ENCODE measurements at regions not wholly inside any gene's neighbourhood (a gene's known extent, or its start where the extent isn't known, plus 50 kb on each side); places are given as distances from the start of the nearest gene placed in this dataset.

DNA sequence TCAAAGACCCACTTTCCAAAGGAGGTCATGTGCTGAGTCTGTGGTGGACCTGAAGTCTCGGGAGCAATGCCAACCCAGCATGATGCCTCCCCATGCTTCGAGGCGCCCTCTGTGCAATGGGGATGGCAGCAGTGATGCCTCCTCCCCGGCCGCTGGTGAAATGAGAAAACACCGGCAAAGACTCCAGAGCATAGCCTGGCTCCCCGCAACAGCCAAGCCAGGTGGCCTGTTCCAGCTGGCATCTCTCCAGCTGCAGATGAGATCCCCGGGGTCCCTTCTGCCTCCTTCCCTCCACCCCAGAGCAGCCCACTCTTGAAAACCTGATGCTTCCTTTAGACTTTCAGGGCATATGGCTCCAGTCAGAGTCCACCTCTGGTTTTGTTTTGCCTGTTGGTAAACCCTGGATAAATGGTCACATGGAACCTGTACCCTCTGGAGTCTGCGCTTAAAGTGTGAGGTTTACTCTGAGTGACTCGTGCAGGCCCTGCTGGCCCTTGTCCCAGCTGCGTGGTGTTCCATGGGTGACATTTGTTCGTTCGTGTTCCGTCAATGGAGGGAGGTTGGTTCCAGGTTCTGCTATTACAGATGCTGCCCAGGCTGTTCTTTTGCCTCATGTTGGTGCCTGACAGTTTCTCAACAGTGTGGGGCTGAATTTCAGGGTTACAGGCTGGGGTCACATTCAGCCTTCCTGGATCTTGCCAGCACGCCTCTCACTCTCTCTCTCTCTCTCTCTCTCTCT is 181.8 kb upstream of the CIBAR2 start:
- WGBS, 2 experiments (ENCODE audit: insufficient coverage in 1 of 2, insufficient read length in 1 of 2) = 93% methylated on average over 9 to 15 of the region's 15 CpGs
- H3K4me1 Mint-ChIP-seq = peaks cover 2% of the 10 kb centered on the region
- TF ChIP-seq CTCF (conservative IDR thresholded peaks at IDR 0.05) = no peak

GRCh38 chr16:85294810-85295508 is 182.7 kb upstream of the CIBAR2 start:
- Mint-ChIP-seq H3K27ac (no peak overlapping the region), H3K27me3 (ENCODE audit: insufficient read depth) (no peaks in the 10 kb centered on the region)

More for the DNA sequence above, 181.8 kb upstream of the CIBAR2 start:
- DNase-seq = no peak
- no peaks in the 10 kb centered on the region for H3K36me3 Mint-ChIP-seq (ENCODE audit: low read depth)
- H3K9ac ChIP-seq (ENCODE audit: extremely low read depth, low read length, poor library complexity, severe bottlenecking) = no peak overlapping the region
- H3K27ac Mint-ChIP-seq = no peak overlapping the region
- H3K27me3 ChIP-seq (ENCODE audit: control insufficient read depth, insufficient read depth, low read length, poor library complexity, severe bottlenecking) = no peaks in the 10 kb centered on the region
- H3K27me3 Mint-ChIP-seq (ENCODE audit: insufficient read depth) = no peaks in the 10 kb centered on the region
- H3K4me3 ChIP-seq (ENCODE audit: low read length) = no peak overlapping the region
- H3K9me3 ChIP-seq (ENCODE audit: control insufficient read depth, low read length) = no peaks in the 10 kb centered on the region
- H3K9me3 Mint-ChIP-seq = no peaks in the 10 kb centered on the region
- no peak overlapping the region for H3K27ac ChIP-seq (ENCODE audit: low read depth, low read length)
- no peaks in the 10 kb centered on the region for H3K36me3 ChIP-seq (ENCODE audit: control insufficient read depth, insufficient read depth, low read length)
- no peaks in the 10 kb centered on the region for H3K4me1 ChIP-seq (ENCODE audit: control insufficient read depth, insufficient read depth, low read length)
- no peak overlapping the region for H3K4me3 Mint-ChIP-seq

More at GRCh38 chr16:85294810-85295508, 182.7 kb upstream of the CIBAR2 start:
- Mint-ChIP-seq H3K4me1 (peaks cover 2% of the 10 kb centered on the region), H3K4me3 (no peak overlapping the region), H3K36me3 (ENCODE audit: low read depth) (no peaks in the 10 kb centered on the region), H3K9me3 (no peaks in the 10 kb centered on the region)
- Histone ChIP-seq H3K9ac (ENCODE audit: extremely low read depth, low read length, poor library complexity, severe bottlenecking) (no peak overlapping the region), H3K4me1 (ENCODE audit: control insufficient read depth, insufficient read depth, low read length) (no peaks in the 10 kb centered on the region), H3K36me3 (ENCODE audit: control insufficient read depth, insufficient read depth, low read length) (no peaks in the 10 kb centered on the region), H3K4me3 (ENCODE audit: low read length) (no peak overlapping the region), H3K9me3 (ENCODE audit: control insufficient read depth, low read length) (no peaks in the 10 kb centered on the region), H3K27me3 (ENCODE audit: control insufficient read depth, insufficient read depth, low read length, poor library complexity, severe bottlenecking) (no peaks in the 10 kb centered on the region), H3K27ac (ENCODE audit: low read depth, low read length) (no peak overlapping the region)
- no peak for TF ChIP-seq CTCF (conservative IDR thresholded peaks at IDR 0.05)
- WGBS, 2 experiments (ENCODE audit: insufficient coverage in 1 of 2, insufficient read length in 1 of 2) = 95 to 96% methylated on average over 24 to 25 of the region's 25 CpGs
- DNase-seq = no peak

Measured in endodermal cell (in vitro differentiated cells).